Stimulated activated effector memory CD8-positive, alpha-beta T cell treated with anti-CD3 and anti-CD28 coated beads, Interleukin-12 subunit alpha, Interleukin-12 subunit beta, amount 100 ng/mL, for 72 hours (primary cell): ENCODE measurements at regions not wholly inside any gene's neighbourhood (a gene's known extent, or its start where the extent isn't known, plus 50 kb on each side); places are given as distances from the start of the nearest gene placed in this dataset.

Experiments used
- ATAC-seq: fragments of 150-1000 bp; cut with Tn5 transposase; 2 replicates; pipeline ENCODE4 v1.10.0; 2021
- DNase-seq, 2 donors: peaks; one replicate each; pipeline ENCODE4 v3.0.0; 2021 to 2022; ENCODE audit warnings: low spot score in 2 of 2
- H3K27ac Mint-ChIP-seq: one replicate; pipeline ENCODE4 v1.8.0; 2022; ENCODE audit warnings: mild to moderate bottlenecking, mixed read lengths
- H3K36me3 Mint-ChIP-seq: one replicate; pipeline ENCODE4 v1.8.0; 2022; ENCODE audit warnings: mild to moderate bottlenecking, mixed read lengths
- H3K4me1 Mint-ChIP-seq: one replicate; pipeline ENCODE4 v1.8.0; 2022; ENCODE audit warnings: mixed read lengths
- H3K4me3 Mint-ChIP-seq: one replicate; pipeline ENCODE4 v1.8.0; 2022; ENCODE audit warnings: mild to moderate bottlenecking, mixed read lengths
- H3K9me3 Mint-ChIP-seq: one replicate; pipeline ENCODE4 v1.8.0; 2022; ENCODE audit warnings: mixed read lengths

DNA sequence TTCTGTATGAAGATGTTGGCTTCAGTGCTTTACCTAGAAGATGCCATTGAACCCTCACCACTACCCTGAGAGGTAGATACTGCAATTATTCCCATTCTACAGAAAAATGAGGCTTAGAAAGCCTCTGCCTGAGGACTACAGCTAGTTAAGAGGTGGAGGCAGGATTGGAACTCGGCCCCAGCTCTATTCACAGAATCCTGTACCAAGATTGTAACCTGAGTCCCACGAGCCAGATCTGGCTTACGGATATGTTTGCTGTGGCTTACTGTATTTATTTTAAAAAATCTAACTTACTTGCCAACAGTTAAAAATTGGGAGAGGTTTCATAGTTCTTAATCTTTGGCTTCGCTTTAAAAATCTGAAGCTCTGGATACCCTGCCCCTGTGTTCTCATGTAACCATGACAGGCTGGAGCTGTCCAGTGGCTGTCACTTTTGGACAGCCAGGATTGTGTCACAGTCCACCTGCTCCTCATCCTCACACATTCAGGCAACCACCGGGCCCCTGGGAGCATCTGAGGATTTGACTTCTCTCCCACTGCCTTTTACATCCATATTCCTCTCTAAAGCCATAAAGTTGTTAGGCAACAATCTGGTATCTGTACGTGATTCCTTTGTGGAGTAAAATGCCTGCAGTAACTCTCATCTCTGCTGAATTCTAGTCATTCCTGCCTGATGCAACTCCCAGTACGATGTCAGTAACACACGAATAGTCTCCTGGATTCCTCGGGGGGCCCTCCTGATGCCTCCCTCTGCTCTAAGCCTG, 160.8 kb upstream of the SERP2 start:
- DNase-seq (no peak), ATAC-seq (no peak)
- Mint-ChIP-seq H3K4me1 (no peaks in the 10 kb centered on the region), H3K4me3 (no peak overlapping the region), H3K27ac (no peak overlapping the region), H3K9me3 (no peaks in the 10 kb centered on the region), H3K36me3 (no peaks in the 10 kb centered on the region)

DNA sequence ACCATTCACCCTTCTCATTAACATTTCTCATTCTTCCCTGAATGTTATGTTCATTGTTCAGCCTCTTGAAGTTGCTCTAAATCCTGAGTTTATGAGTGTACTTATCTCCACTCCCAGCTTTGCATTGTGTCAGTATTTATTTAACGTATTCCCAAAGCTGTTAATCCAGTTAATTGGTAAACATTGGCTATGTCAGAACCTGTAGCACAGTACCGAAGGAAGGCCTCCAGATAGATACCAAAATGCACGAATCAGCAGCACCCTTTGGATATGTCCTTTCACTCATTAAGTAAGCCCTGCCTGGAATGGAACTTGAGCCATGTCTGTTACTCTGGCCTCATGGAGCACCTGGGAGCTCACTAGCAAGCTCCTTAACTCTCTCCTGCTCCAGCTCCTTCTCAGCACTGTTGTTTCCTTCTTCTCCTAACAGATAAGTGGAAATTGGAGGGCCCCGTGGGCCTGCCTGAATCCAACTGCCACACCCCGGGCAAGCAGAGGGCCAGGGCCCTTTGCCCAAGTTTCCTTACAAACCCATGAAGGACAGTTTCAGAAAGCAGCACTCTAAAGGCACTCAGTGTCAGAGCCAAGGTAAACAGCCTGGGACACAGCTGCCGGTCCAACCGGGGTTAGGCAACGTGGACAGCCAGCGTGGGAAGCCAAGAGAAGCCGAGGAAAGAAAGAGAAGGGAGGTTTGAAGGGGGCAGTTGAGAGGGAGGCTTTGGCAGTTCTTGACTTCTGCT, 155.0 kb upstream of the SERP2 start:
- no peaks in the 10 kb centered on the region for H3K9me3 Mint-ChIP-seq
- ATAC-seq = no peak
- no peak overlapping the region for H3K4me3 Mint-ChIP-seq
- H3K27ac Mint-ChIP-seq = no peak overlapping the region
- H3K4me1 Mint-ChIP-seq = no peaks in the 10 kb centered on the region
- H3K36me3 Mint-ChIP-seq = no peaks in the 10 kb centered on the region
- no peak for DNase-seq

DNA sequence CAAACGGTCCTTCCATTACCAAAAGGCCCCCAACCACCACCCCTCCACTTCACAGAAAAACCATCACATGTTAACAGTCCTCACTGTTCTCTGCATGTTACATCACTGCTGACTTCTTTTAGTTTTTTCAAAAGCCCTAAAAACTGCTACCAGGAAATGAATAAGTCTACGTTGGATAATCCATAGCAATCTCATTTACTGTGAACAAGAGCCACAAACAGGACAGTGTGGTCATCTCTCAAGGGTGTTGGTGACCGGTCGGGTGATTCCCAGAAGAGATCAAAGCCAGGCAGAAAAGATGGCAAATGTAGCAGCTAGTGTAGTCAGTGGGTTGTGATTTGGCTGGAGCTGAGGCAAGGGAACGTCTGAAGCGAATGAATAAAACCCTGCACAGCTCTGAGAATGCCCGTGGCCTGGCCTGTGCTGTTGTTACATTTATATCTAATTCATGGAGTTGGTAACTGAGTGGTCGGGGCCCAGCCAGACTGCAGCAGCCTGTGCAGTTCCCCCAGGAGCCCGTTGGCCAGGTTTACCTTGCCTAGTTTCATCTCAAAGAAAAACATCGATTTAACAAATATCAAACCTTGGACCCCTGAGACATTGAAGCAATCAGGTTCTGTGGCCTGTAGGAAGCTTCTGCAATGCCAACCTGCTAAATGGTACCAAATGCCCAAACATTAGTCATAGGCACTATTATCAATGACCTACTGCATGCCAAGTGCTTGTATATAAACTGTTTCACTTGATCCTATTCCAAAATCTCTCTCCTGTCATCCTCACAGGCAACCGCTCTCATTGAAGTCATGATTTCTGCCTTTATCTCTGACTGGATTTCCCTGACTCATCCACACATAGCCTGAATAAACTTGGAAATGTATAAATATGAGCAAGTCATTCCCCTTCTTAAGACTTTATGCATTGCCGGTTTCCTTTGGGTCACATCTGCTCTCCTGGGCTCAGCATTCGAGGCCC, 153.8 kb upstream of the SERP2 start:
- DNase-seq = no peak
- Mint-ChIP-seq H3K9me3 (no peaks in the 10 kb centered on the region), H3K27ac (no peak overlapping the region), H3K36me3 (no peaks in the 10 kb centered on the region), H3K4me3 (no peak overlapping the region), H3K4me1 (no peaks in the 10 kb centered on the region)
- no peak for ATAC-seq

DNA sequence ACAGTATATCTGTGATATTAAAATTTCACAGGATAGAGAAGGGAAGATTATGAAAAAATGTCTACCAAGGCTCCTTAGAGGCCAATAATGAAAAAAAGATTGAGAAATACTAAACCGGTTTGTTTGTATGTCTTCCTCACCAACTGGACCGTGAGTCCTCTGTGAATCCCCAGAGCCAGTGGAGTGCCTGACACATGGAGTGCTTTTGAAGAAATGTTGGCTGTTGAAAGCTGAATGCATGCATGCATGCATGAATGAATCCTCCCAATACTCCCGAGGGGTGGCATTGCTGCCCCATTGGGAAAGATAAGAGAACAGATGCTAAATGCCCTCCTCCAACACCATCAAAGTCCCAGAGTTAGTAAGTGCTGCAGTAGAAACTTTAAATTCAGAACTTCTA, 152.7 kb upstream of the SERP2 start:
- ATAC-seq (no peak), DNase-seq (no peak)
- H3K9me3 Mint-ChIP-seq = no peaks in the 10 kb centered on the region
- H3K4me3 Mint-ChIP-seq = no peak overlapping the region
- H3K4me1 Mint-ChIP-seq = no peaks in the 10 kb centered on the region
- H3K36me3 Mint-ChIP-seq = no peaks in the 10 kb centered on the region
- H3K27ac Mint-ChIP-seq = no peak overlapping the region

DNA sequence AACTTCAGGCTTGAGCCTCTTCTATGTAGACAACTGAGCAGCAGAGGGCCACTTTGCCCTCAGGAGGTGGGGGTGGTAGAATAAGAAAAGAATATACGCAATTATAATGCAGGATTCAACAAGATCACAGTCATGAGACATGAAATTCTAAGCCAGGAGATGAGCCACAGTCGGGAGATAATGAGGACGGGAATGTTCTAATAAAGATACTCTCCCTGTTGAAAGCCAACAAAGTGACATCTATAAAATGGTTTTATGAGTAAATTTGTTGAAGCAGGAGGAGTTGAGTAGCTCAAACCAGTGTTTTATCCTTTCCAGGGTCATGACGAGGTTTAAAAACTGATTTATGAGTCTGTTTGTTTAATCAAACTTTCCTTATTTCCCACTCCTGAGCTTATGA, 152.0 kb upstream of the SERP2 start:
- H3K36me3 Mint-ChIP-seq = no peaks in the 10 kb centered on the region
- no peaks in the 10 kb centered on the region for H3K9me3 Mint-ChIP-seq
- DNase-seq = no peak
- no peak overlapping the region for H3K4me3 Mint-ChIP-seq
- no peaks in the 10 kb centered on the region for H3K4me1 Mint-ChIP-seq
- no peak overlapping the region for H3K27ac Mint-ChIP-seq
- ATAC-seq = no peak

DNA sequence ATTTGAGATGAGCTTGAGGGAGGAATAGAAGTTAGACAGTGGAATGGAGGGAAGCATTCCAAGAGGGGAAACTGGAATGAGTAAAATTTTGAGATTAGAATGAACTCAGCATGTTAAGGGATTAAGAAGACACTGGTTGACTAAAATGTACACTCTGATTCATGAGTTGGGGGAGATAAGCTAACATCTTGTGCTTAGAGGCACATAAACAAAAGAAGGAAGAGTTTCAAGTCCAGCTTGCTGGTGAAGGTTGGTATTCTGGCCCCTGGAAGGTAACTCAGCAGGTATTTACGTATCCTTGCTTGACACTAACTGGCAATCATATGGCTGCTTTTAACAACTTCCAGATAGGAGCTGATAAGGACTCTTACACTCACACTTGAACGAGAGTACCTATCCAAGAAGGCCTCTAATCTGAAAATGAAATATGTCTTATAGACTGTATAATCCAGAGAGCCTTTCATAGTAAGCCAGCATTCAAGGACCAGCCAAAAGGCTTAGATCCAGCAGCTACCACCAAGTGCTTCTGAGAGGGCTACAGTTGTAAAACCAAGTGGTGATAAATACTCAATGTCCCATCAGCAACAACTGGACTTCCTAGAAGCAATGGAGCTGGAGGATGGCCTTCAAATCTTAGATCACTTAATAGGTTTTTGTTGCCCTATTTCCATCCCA, 149.7 kb upstream of the SERP2 start:
- Mint-ChIP-seq H3K9me3 (no peaks in the 10 kb centered on the region), H3K27ac (no peak overlapping the region), H3K4me3 (no peak overlapping the region), H3K4me1 (no peaks in the 10 kb centered on the region), H3K36me3 (no peaks in the 10 kb centered on the region)
- DNase-seq (no peak), ATAC-seq (no peak)

DNA sequence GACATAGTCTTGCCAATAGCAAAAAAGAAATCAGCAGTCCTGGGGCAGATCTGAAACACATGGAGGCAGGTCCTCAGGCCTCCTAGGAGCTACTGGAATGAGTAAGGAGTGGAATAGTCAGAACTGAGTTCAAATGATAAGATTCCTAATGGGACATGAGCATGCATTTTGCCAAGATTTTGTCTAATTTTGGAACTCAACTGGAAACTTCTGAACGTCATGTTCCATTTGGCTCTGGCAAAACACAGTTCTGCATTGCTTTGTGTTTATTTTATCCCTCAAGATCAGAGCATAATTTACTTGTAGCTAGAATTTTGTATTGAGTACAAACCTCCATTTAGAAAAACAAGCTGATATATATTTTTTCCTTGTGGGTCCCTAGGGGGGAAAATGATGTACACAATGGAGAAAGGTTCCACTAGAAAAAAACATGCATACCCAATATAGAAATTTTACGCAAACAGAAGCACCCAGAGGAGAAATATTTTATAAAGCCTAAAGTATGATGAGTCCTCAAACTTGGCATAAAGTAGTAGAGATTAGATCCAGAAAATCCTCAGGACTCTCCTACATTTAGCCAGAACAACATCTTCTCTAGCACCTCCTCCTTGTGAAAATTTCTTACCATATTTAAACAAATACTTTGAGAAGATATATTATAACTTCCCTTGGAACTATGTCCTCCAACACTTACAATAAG, 149.0 kb upstream of the SERP2 start:
- no peaks in the 10 kb centered on the region for H3K4me1 Mint-ChIP-seq
- no peaks in the 10 kb centered on the region for H3K9me3 Mint-ChIP-seq
- H3K27ac Mint-ChIP-seq = no peak overlapping the region
- DNase-seq (no peak), ATAC-seq (no peak)
- H3K4me3 Mint-ChIP-seq = no peak overlapping the region
- H3K36me3 Mint-ChIP-seq = no peaks in the 10 kb centered on the region

DNA sequence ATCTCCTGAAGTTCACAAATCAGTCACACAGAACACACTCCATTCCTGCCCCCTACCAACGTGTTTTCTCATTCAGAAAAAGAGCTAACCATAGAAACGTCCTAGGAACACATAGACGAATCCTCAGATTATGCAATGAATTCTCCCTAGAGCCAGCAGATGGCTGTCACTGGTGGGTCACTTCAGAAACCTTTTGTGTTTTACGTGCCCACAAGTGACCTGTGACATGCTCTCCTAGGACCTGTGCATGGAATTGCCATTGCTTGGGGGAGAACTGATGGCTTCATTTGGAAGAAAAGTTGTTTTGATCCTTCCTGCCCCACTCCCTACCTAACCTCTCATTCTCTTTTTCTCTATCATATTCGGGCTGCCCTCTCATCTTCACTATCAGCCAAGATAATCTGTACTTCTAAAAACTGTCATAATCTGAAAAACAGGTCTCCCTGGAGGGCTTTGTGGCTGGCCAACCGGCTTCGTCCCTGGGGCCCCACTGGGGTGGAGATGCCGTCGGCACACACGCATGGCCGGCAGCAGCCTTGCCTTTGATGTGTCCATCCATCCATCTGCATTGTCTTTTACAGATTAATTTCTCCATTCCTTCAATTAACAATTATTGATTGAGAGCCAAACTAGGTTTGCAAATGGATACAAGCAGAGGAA, 144.1 kb upstream of the SERP2 start:
- Mint-ChIP-seq H3K4me3 (no peak overlapping the region), H3K27ac (no peak overlapping the region), H3K4me1 (no peaks in the 10 kb centered on the region), H3K9me3 (no peaks in the 10 kb centered on the region), H3K36me3 (no peaks in the 10 kb centered on the region)
- no peak for ATAC-seq
- no peak for DNase-seq

DNA sequence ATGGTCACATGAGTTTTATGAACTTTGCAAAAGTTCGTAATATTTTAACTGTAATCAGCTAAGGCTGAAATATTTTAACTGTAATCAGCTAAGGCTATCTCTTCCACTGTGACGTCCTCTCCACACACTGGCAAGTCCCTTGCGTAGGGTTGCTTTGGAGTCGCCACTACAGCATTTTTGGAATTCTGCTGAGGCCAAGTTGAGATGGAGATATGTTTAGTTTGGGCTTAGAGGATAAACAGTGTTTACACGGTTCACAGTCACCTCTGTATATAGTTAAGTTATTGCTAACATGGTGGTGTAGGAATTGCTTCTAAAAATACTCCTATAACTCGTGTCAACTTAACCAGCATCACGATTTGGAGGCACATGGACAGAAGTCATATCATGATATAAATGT, 143.6 kb upstream of the SERP2 start:
- no peaks in the 10 kb centered on the region for H3K4me1 Mint-ChIP-seq
- no peaks in the 10 kb centered on the region for H3K36me3 Mint-ChIP-seq
- DNase-seq (no peak), ATAC-seq (no peak)
- H3K4me3 Mint-ChIP-seq = no peak overlapping the region
- H3K9me3 Mint-ChIP-seq = no peaks in the 10 kb centered on the region
- H3K27ac Mint-ChIP-seq = no peak overlapping the region

DNA sequence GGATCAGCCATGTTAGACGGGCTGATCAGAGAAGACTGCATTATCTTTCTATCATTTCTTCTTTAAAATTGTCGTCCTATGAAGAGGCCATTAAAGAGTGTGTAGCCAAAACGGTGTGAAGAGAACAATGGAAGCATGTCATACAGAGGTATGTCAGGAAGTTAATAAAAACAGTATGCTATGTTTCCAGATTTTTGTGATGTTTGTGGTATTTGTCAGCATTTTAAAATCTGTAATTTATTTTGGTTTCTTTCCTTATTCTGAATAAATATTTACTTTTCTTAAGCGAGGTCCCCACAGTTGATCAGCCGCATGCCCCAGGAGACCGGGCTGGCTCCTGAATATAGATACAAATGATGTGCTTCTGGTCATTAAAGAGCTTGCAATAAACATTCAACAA, 142.9 kb upstream of the SERP2 start:
- no peaks in the 10 kb centered on the region for H3K9me3 Mint-ChIP-seq
- DNase-seq (no peak), ATAC-seq (no peak)
- no peaks in the 10 kb centered on the region for H3K36me3 Mint-ChIP-seq
- H3K27ac Mint-ChIP-seq = no peak overlapping the region
- no peaks in the 10 kb centered on the region for H3K4me1 Mint-ChIP-seq
- no peak overlapping the region for H3K4me3 Mint-ChIP-seq

DNA sequence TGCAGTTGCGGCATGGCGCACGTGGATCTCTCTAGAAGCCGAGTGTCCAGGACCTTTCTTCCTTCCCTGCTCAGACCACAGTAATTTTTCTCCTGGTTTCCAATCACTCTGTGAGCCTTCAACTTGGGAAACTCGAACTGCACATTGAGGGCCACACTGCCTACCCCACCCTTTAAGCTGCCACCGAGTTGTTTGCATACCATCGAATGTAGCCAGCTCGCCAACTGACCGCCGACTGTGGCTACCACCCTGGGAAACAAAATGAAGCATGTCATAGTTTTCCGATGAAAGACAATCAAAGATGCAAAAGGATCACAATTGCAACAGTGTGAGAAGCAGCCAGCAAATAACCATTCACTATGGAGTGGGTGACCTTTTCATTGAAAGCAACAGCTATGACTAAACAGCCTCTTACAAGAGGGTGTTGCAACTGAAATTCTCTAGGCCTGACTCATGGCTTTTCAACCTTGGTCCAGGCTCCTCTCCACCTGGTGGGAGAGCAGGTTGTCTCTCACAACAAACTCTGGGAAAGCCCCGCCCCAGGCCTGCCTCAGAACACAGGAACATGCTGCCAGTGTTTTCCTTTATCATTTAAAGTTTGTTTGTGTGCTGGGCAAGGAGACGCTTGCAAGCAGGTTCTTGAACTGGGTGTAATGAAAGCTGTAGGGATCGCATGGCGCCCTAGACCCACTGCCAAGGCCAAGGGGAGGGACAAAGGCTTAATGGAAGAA, 141.7 kb upstream of the SERP2 start:
- Mint-ChIP-seq H3K36me3 (no peaks in the 10 kb centered on the region), H3K27ac (no peak overlapping the region), H3K9me3 (no peaks in the 10 kb centered on the region), H3K4me3 (no peak overlapping the region), H3K4me1 (no peaks in the 10 kb centered on the region)
- no peak for DNase-seq
- ATAC-seq = peak; percentile 37

DNA sequence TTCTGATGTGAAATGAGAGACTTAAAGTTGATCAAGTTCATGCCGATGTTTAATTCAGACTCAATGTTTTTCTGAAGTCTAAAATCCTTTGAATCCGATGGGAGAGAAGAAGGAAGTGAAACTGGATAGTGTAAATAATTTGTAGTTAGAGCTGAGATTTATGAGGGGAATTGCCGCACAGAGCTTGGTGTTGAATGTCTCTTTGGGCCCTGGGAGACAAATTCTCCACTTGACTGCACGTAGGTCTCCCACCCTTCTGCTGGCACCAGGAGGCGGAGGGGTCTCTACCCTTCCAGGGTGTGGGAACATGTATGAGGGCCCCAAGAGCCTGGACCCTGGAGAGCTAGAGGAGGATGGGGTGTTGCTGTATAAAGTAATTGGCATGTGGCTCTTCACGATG, 140.8 kb upstream of the SERP2 start:
- H3K4me1 Mint-ChIP-seq = peaks cover 7% of the 10 kb centered on the region
- DNase-seq (no peak), ATAC-seq (no peak)
- H3K9me3 Mint-ChIP-seq = no peaks in the 10 kb centered on the region
- no peak overlapping the region for H3K4me3 Mint-ChIP-seq
- no peak overlapping the region for H3K27ac Mint-ChIP-seq
- H3K36me3 Mint-ChIP-seq = no peaks in the 10 kb centered on the region

DNA sequence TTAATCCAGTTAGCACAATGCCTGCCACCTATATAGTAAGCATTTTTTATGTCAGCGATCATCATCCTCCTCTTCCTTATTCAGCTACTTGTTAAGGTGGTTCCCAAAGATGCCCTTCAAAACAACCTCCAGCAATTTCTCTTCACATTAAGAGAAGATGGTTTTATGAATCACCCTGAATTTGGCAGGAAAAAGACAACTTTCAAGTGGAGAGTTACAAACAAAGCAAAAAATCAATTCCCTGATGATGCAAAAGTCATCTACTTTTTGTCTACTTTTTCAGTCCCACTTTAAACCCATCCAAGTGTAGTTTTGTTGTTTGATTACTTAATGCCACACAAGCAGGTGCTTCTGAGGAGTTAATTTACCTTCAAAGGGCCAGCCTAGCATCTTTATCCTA, 139.1 kb upstream of the SERP2 start:
- no peak overlapping the region for H3K27ac Mint-ChIP-seq
- DNase-seq (no peak), ATAC-seq (no peak)
- peaks cover 8% of the 10 kb centered on the region for H3K4me1 Mint-ChIP-seq
- H3K36me3 Mint-ChIP-seq = no peaks in the 10 kb centered on the region
- H3K4me3 Mint-ChIP-seq = no peak overlapping the region
- H3K9me3 Mint-ChIP-seq = no peaks in the 10 kb centered on the region

DNA sequence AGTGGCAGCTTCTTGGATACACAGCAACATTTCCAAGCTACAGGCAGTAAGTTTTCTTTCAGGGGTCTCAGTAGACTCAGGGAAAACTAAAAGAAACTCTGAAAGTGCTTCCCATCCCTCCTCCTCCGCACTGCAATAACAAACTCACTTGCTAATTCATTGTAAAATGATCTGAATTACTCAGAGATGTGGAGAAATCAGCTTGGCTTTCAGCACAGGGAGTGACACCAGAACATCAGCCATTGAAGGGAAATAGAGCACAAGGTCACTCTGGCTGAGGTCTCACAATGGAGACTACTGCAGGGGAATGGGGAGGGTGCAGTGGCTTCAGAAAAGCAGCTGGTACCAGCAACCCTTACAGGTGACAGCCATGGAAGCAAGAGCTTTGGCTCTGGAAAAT, 137.3 kb upstream of the SERP2 start:
- DNase-seq = no peak
- no peaks in the 10 kb centered on the region for H3K9me3 Mint-ChIP-seq
- peaks cover 8% of the 10 kb centered on the region for H3K4me1 Mint-ChIP-seq
- no peaks in the 10 kb centered on the region for H3K36me3 Mint-ChIP-seq
- H3K4me3 Mint-ChIP-seq = no peak overlapping the region
- no peak for ATAC-seq
- no peak overlapping the region for H3K27ac Mint-ChIP-seq
